DND-41 (cell line): ENCODE measurements at regions not wholly inside any gene's neighbourhood (a gene's known extent, or its start where the extent isn't known, plus 50 kb on each side); places are given as distances from the start of the nearest gene placed in this dataset.

ENCODE experiments used
- ATAC-seq: fragments of 200-7000 bp; cut with Tn5 transposase; 3 replicates; pipeline ENCODE4 v1.9.1; 2021; ENCODE audit warnings: low read depth; ENCODE audit not compliant: insufficient read depth
- DNase-seq: peaks from one replicate; pipeline ENCODE4 v3.0.0-alpha.2; 2020
- H2AFZ ChIP-seq: 2 replicates; pipeline ENCODE4 v1.6.0; 2012; ENCODE audit warnings: low read depth, low read length
- H3K27ac ChIP-seq: 2 replicates; pipeline ENCODE4 v1.5.1; 2012; ENCODE audit warnings: low read length, inconsistent platforms
- H3K27me3 ChIP-seq: fragments of 200-600 bp; sonication (generic); 2 replicates; pipeline ENCODE4 v1.6.0; 2012; ENCODE audit warnings: low read length, mild to moderate bottlenecking, inconsistent platforms; ENCODE audit not compliant: insufficient read depth, poor library complexity
- H3K36me3 ChIP-seq: 2 replicates; pipeline ENCODE4 v1.5.1; 2012; ENCODE audit warnings: low read length, inconsistent platforms; ENCODE audit not compliant: insufficient read depth
- H3K4me1 ChIP-seq: 2 replicates; pipeline ENCODE4 v1.5.1; 2012; ENCODE audit warnings: mild to moderate bottlenecking, low read length; ENCODE audit not compliant: insufficient read depth
- H3K4me2 ChIP-seq: 2 replicates; pipeline ENCODE4 v1.6.0; 2012; ENCODE audit warnings: mild to moderate bottlenecking, moderate library complexity, low read length, inconsistent platforms; ENCODE audit not compliant: insufficient read depth
- H3K4me3 ChIP-seq, 2 experiments: fragments of 200-600 bp in 1 of 2; shearing (Covaris generic) in 1 of 2; 2 replicates each; pipeline ENCODE4 v1.5.1; 2012 to 2016; ENCODE audit warnings: inconsistent platforms in 2 of 2, low read length in 2 of 2, mild to moderate bottlenecking in 2 of 2, low read depth in 1 of 2, moderate library complexity in 1 of 2
- H3K79me2 ChIP-seq: 2 replicates; pipeline ENCODE4 v1.6.0; 2012; ENCODE audit warnings: low read length, inconsistent platforms; ENCODE audit not compliant: insufficient read depth
- H3K9ac ChIP-seq: 2 replicates; pipeline ENCODE4 v1.6.0; 2012; ENCODE audit warnings: low read depth, mild to moderate bottlenecking, inconsistent platforms, low read length, moderate library complexity
- H3K9me3 ChIP-seq: 2 replicates; pipeline ENCODE4 v1.5.1; 2012; ENCODE audit warnings: low read length, moderate library complexity, mild to moderate bottlenecking, inconsistent platforms; ENCODE audit not compliant: insufficient read depth, severe bottlenecking
- H4K20me1 ChIP-seq: 2 replicates; pipeline ENCODE4 v1.6.0; 2012; ENCODE audit warnings: low read length; ENCODE audit not compliant: insufficient read depth
- CTCF ChIP-seq: IDR thresholded peaks from 2 replicates; pipeline ENCODE4 v1.5.1; 2012; ENCODE audit warnings: borderline replicate concordance, low read length, moderate library complexity, mild to moderate bottlenecking; ENCODE audit not compliant: poor library complexity, severe bottlenecking; ENCODE audit errors: extremely low read depth
- EZH2 ChIP-seq: IDR thresholded peaks from 3 replicates; pipeline ENCODE4 v1.6.1; 2012; ENCODE audit warnings: borderline replicate concordance, low read depth, mild to moderate bottlenecking, moderate library complexity, low read length, inconsistent platforms; ENCODE audit not compliant: severe bottlenecking

GRCh38 chr10:25687521-25687920 is 246.5 kb upstream of the MYO3A start:
- no peak overlapping the region for H2AFZ ChIP-seq
- no peaks in the 10 kb centered on the region for H4K20me1 ChIP-seq
- H3K4me3 ChIP-seq: no peak overlapping the region
- H3K4me1 ChIP-seq: no peaks in the 10 kb centered on the region
- peaks cover 4% of the 10 kb centered on the region for H3K27me3 ChIP-seq
- DNase-seq (no peak), ATAC-seq (no peak)
- no peak overlapping the region for H3K4me2 ChIP-seq
- no peaks in the 10 kb centered on the region for H3K36me3 ChIP-seq
- TF ChIP-seq CTCF (no peak), EZH2 (no peak)
- H3K9me3 ChIP-seq: no peaks in the 10 kb centered on the region
- H3K27ac ChIP-seq: no peak overlapping the region
- H3K9ac ChIP-seq: no peak overlapping the region
- H3K79me2 ChIP-seq: no peaks in the 10 kb centered on the region

GRCh38 chr10:25689346-25690100 is 244.5 kb upstream of the MYO3A start:
- ATAC-seq (no peak), DNase-seq (no peak)
- H4K20me1 ChIP-seq: no peaks in the 10 kb centered on the region
- peaks cover 4% of the 10 kb centered on the region for H3K27me3 ChIP-seq
- H3K4me3 ChIP-seq: no peak overlapping the region
- H3K36me3 ChIP-seq: no peaks in the 10 kb centered on the region
- H2AFZ ChIP-seq: no peak overlapping the region
- TF ChIP-seq CTCF (no peak), EZH2 (no peak)
- no peak overlapping the region for H3K27ac ChIP-seq
- no peaks in the 10 kb centered on the region for H3K9me3 ChIP-seq
- H3K9ac ChIP-seq: no peak overlapping the region
- H3K4me2 ChIP-seq: no peak overlapping the region
- H3K79me2 ChIP-seq: no peaks in the 10 kb centered on the region
- H3K4me1 ChIP-seq: no peaks in the 10 kb centered on the region

- no peak overlapping the region for H3K9ac ChIP-seq
- H3K79me2 ChIP-seq: no peaks in the 10 kb centered on the region
- H4K20me1 ChIP-seq: no peaks in the 10 kb centered on the region
- H3K36me3 ChIP-seq: no peaks in the 10 kb centered on the region
- H3K9me3 ChIP-seq: no peaks in the 10 kb centered on the region
- ATAC-seq (no peak), DNase-seq (no peak)
- H3K27ac ChIP-seq: no peak overlapping the region
- TF ChIP-seq EZH2 (no peak), CTCF (no peak)
- no peaks in the 10 kb centered on the region for H3K4me1 ChIP-seq
- no peak overlapping the region for H2AFZ ChIP-seq
- H3K4me3 ChIP-seq: no peak overlapping the region
- H3K27me3 ChIP-seq: no peaks in the 10 kb centered on the region
- no peak overlapping the region for H3K4me2 ChIP-seq
Observed at GRCh38 chr10:25692761-25693160, 241.3 kb upstream of the MYO3A start.
